ENCODE measurements at regions not wholly inside any gene's neighbourhood (a gene's known extent, or its start where the extent isn't known, plus 50 kb on each side); places are given as distances from the start of the nearest gene placed in this dataset.
A peak's percentile ranks its signal among the peaks of the same experiment; 100 is the strongest.

GRCh38 chr16:29308644-29309546 lies 97.6 kb downstream of the NPIPB11 start (continued):
- TF ChIP-seq ZNF518A (tag by site-specific recombination; conservative IDR thresholded peaks at IDR 0.05; ENCODE audit: low read depth) (no peak), BCL11A (tag by site-specific recombination; IDR thresholded peaks at IDR 0.05; ENCODE audit: low read depth) (no peak)

- TF ChIP-seq EGR2 (tag by site-specific recombination; IDR thresholded peaks at IDR 0.05; ENCODE audit: low read depth): peak; percentile 46
- no peak for TF ChIP-seq MEIS1 (CRISPR knock-in tag; IDR thresholded peaks at IDR 0.05; ENCODE audit: borderline replicate concordance)
- no peak for TF ChIP-seq ZNF146 (tag by site-specific recombination; IDR thresholded peaks at IDR 0.05)
- TF ChIP-seq ZIC2 (tag by site-specific recombination; IDR thresholded peaks at IDR 0.05): 0 out of 2 replicates have a peak, but pooled peaks have one; percentile 15
- Histone ChIP-seq H3K9me3 (ENCODE audit: control insufficient read depth, insufficient read depth, low read depth, low read length) (no peaks in the 10 kb centered on the region), H3K36me3 (ENCODE audit: control insufficient read depth in 2 of 2, insufficient read depth in 1 of 2, low read length in 2 of 2) (no peaks in the 10 kb centered on the region), H3K27ac (ENCODE audit: extremely low read depth, low read depth, low read length) (no peak overlapping the region), H3K4me3 (ENCODE audit: low read depth, low read length) (no peak overlapping the region), H3K4me1 (ENCODE audit: control insufficient read depth, insufficient read depth, low read length) (no peaks in the 10 kb centered on the region)
- POLR2A ChIA-PET: no interaction called here
- CTCF ChIA-PET: no interaction called here
Measured at GRCh38 chr16:29307598-29308507, 98.7 kb downstream of the NPIPB11 start.

- H3K27ac ChIP-seq (ENCODE audit: extremely low read depth, low read depth, low read length): no peak overlapping the region
- H3K4me1 ChIP-seq (ENCODE audit: control insufficient read depth, insufficient read depth, low read length): no peaks in the 10 kb centered on the region
- no peaks in the 10 kb centered on the region for H3K9me3 ChIP-seq (ENCODE audit: control insufficient read depth, insufficient read depth, low read depth, low read length)
- no peaks in the 10 kb centered on the region for H3K36me3 ChIP-seq (ENCODE audit: control insufficient read depth in 2 of 2, insufficient read depth in 1 of 2, low read length in 2 of 2)
- no peak for TF ChIP-seq ZNF560 (tag by site-specific recombination; IDR thresholded peaks at IDR 0.05; ENCODE audit: borderline replicate concordance)
- TF ChIP-seq GLI4 (tag by site-specific recombination; IDR thresholded peaks at IDR 0.05): no peak
- no peak for TF ChIP-seq ZBTB8A (tag by site-specific recombination; IDR thresholded peaks at IDR 0.05)
- no peak for TF ChIP-seq ZNF513 (tag by site-specific recombination; IDR thresholded peaks at IDR 0.05)
- no peak for TF ChIP-seq ZNF214 (tag by site-specific recombination; IDR thresholded peaks at IDR 0.05; ENCODE audit: borderline replicate concordance)
- TF ChIP-seq ZNF707 (tag by site-specific recombination; IDR thresholded peaks at IDR 0.05): no peak
- no peak for TF ChIP-seq ZNF664 (tag by site-specific recombination; IDR thresholded peaks at IDR 0.05)
- no peak for TF ChIP-seq ZNF140 (tag by site-specific recombination; IDR thresholded peaks at IDR 0.05)
- no peak for TF ChIP-seq ZNF639 (tag by site-specific recombination; IDR thresholded peaks at IDR 0.05)
- no peak for TF ChIP-seq MYNN (tag by site-specific recombination; IDR thresholded peaks at IDR 0.05; ENCODE audit: borderline replicate concordance)
- no peak for TF ChIP-seq ZNF266 (tag by site-specific recombination; IDR thresholded peaks at IDR 0.05; ENCODE audit: low read depth)
- no peak for TF ChIP-seq ZNF837 (tag by site-specific recombination; IDR thresholded peaks at IDR 0.05)
- no peak for TF ChIP-seq ZNF157 (tag by site-specific recombination; IDR thresholded peaks at IDR 0.05)
- no peak for TF ChIP-seq ZNF529 (tag by site-specific recombination; IDR thresholded peaks at IDR 0.05; ENCODE audit: insufficient replicate concordance)
- no peak for TF ChIP-seq ZNF426 (tag by site-specific recombination; IDR thresholded peaks at IDR 0.05)
- TF ChIP-seq ZNF658 (tag by site-specific recombination; IDR thresholded peaks at IDR 0.05): no peak
- CTCF ChIA-PET: interaction anchor here (0.6 kb wide), 1 partner anchor 26 kb away, joined by 3 read pairs; no protein-coding TSS in a partner anchor
- POLR2A ChIA-PET: no interaction called here
- no peak overlapping the region for H3K4me3 ChIP-seq (ENCODE audit: low read depth, low read length)
Measured at GRCh38 chr16:29306943-29307597, 99.4 kb downstream of the NPIPB11 start.
